ENCODE measurements at regions not wholly inside any gene's neighbourhood (a gene's known extent, or its start where the extent isn't known, plus 50 kb on each side); places are given as distances from the start of the nearest gene placed in this dataset.

- no peak for TF ChIP-seq POLR2A (IDR thresholded peaks at IDR 0.05)
- TF ChIP-seq CTCF (IDR thresholded peaks at IDR 0.05): no peak
- intact Hi-C loops (cut with DNase I): no loop called here
- no peak overlapping the region for H3K4me3 ChIP-seq
- no peak overlapping the region for H3K27ac ChIP-seq
- H3K9me3 ChIP-seq: no peaks in the 10 kb centered on the region
- no peaks in the 10 kb centered on the region for H3K36me3 ChIP-seq
- no peaks in the 10 kb centered on the region for H3K27me3 ChIP-seq
- DNase-seq: no peak
- WGBS, 2 donors: 74 to 88% methylated on average over 7 of the region's 7 CpGs
- no peaks in the 10 kb centered on the region for H3K4me1 ChIP-seq
These were observed 764.5 kb upstream of the ADAMTS16 start for GRCh38 chr5:4375640-4376039.

GRCh38 chr5:4383102-4383501 is 757.0 kb upstream of the ADAMTS16 start:
- no peaks in the 10 kb centered on the region for H3K4me1 ChIP-seq
- no peaks in the 10 kb centered on the region for H3K9me3 ChIP-seq
- intact Hi-C loops (cut with DNase I): no loop called here
- H3K27ac ChIP-seq: no peak overlapping the region
- H3K4me3 ChIP-seq: no peak overlapping the region
- H3K36me3 ChIP-seq: no peaks in the 10 kb centered on the region
- TF ChIP-seq CTCF (IDR thresholded peaks at IDR 0.05): no peak
- no peak for TF ChIP-seq POLR2A (IDR thresholded peaks at IDR 0.05)
- no peak for DNase-seq
- no peaks in the 10 kb centered on the region for H3K27me3 ChIP-seq
- WGBS, 2 donors: 62 to 64% methylated on average over 4 of the region's 4 CpGs

- H3K4me1 ChIP-seq: no peaks in the 10 kb centered on the region
- DNase-seq: no peak
- TF ChIP-seq POLR2A (IDR thresholded peaks at IDR 0.05): no peak
- no peak for TF ChIP-seq CTCF (IDR thresholded peaks at IDR 0.05)
- no peaks in the 10 kb centered on the region for H3K9me3 ChIP-seq
- no peak overlapping the region for H3K4me3 ChIP-seq
- intact Hi-C loops (cut with DNase I): no loop called here
- no peaks in the 10 kb centered on the region for H3K27me3 ChIP-seq
- H3K36me3 ChIP-seq: no peaks in the 10 kb centered on the region
- no peak overlapping the region for H3K27ac ChIP-seq
- WGBS, 2 donors: 76 to 78% methylated on average over 7 of the region's 7 CpGs
These were observed 756.5 kb upstream of the ADAMTS16 start for GRCh38 chr5:4383518-4384198.

GRCh38 chr5:4384649-4385048 is 755.5 kb upstream of the ADAMTS16 start:
- H3K27ac ChIP-seq: no peak overlapping the region
- H3K36me3 ChIP-seq: no peaks in the 10 kb centered on the region
- no peaks in the 10 kb centered on the region for H3K4me1 ChIP-seq
- intact Hi-C loops (cut with DNase I): no loop called here
- H3K4me3 ChIP-seq: no peak overlapping the region
- no peaks in the 10 kb centered on the region for H3K27me3 ChIP-seq
- no peak for DNase-seq
- no peaks in the 10 kb centered on the region for H3K9me3 ChIP-seq
- WGBS, 2 donors: 54 to 67% methylated on average over 6 of the region's 6 CpGs
- no peak for TF ChIP-seq POLR2A (IDR thresholded peaks at IDR 0.05)
- no peak for TF ChIP-seq CTCF (IDR thresholded peaks at IDR 0.05)

GRCh38 chr5:4386152-4386551 is 754.0 kb upstream of the ADAMTS16 start:
- Histone ChIP-seq H3K27ac (no peak overlapping the region), H3K4me3 (no peak overlapping the region), H3K4me1 (no peaks in the 10 kb centered on the region), H3K9me3 (no peaks in the 10 kb centered on the region), H3K27me3 (no peaks in the 10 kb centered on the region), H3K36me3 (no peaks in the 10 kb centered on the region)
- no peak for TF ChIP-seq CTCF (IDR thresholded peaks at IDR 0.05)
- no peak for TF ChIP-seq POLR2A (IDR thresholded peaks at IDR 0.05)
- no peak for DNase-seq
- intact Hi-C loops (cut with DNase I): no loop called here
- 37 to 50% methylated on average over 1 of the region's 1 CpG for WGBS, 2 donors

All from esophagus squamous epithelium (tissue), 5 donors.